Keratinocyte (primary cell): ENCODE measurements at regions not wholly inside any gene's neighbourhood (a gene's known extent, or its start where the extent isn't known, plus 50 kb on each side); places are given as distances from the start of the nearest gene placed in this dataset.

Source experiments
- DNase-seq: peaks from one replicate; pipeline ENCODE4 v3.0.0-alpha.2; 2011; ENCODE audit warnings: low read depth, missing footprints, low spot score
- FAIRE-seq: peaks from 2 replicates; lab custom pipeline; 2011; peaks lifted over from hg19 to GRCh38; lab: Jason Lieb, UNC
- H2AFZ ChIP-seq: 2 replicates; pipeline ENCODE4 v1.6.0; 2012; ENCODE audit warnings: low read length, control low read depth, inconsistent platforms; ENCODE audit not compliant: control insufficient read depth
- H3K27ac ChIP-seq: 2 replicates; pipeline ENCODE4 v1.5.1; 2011; ENCODE audit warnings: low read length; ENCODE audit not compliant: control insufficient read depth, insufficient read depth
- H3K27me3 ChIP-seq: 3 replicates; pipeline ENCODE4 v1.6.0; 2011; ENCODE audit warnings: low read length; ENCODE audit not compliant: control insufficient read depth, insufficient read depth; ENCODE audit errors: extremely low read depth
- H3K36me3 ChIP-seq, 2 experiments: 2 replicates in 1 of 2; 3 replicates in 1 of 2; pipeline ENCODE4 v1.5.1; 2011; ENCODE audit warnings: low read length in 2 of 2, mild to moderate bottlenecking in 1 of 2; ENCODE audit not compliant: control insufficient read depth in 2 of 2, insufficient read depth in 2 of 2; ENCODE audit errors: extremely low read depth in 1 of 2
- H3K4me1 ChIP-seq: 3 replicates; pipeline ENCODE4 v1.5.1; 2011; ENCODE audit warnings: low read length; ENCODE audit not compliant: control insufficient read depth, insufficient read depth; ENCODE audit errors: extremely low read depth
- H3K4me2 ChIP-seq: 3 replicates; pipeline ENCODE4 v1.6.0; 2011; ENCODE audit warnings: low read depth, low read length; ENCODE audit not compliant: control insufficient read depth, insufficient read depth; ENCODE audit errors: extremely low read depth
- H3K4me3 ChIP-seq, 3 experiments: fragments of 200-600 bp in 1 of 3; sonication (generic) in 1 of 3; 2 replicates in 2 of 3; 3 replicates in 1 of 3; pipeline ENCODE4 v1.5.1; 2011 to 2016; ENCODE audit warnings: low read length in 3 of 3, mild to moderate bottlenecking in 3 of 3, control low read depth in 2 of 3, inconsistent platforms in 1 of 3, low read depth in 1 of 3, mixed read lengths in 1 of 3, mixed run types in 1 of 3, moderate library complexity in 1 of 3; ENCODE audit not compliant: control insufficient read depth in 2 of 3, insufficient read depth in 2 of 3; ENCODE audit errors: extremely low read depth in 1 of 3
- H3K79me2 ChIP-seq: 2 replicates; pipeline ENCODE4 v1.6.0; 2012; ENCODE audit warnings: low read length; ENCODE audit not compliant: control insufficient read depth, insufficient read depth
- H3K9ac ChIP-seq: 3 replicates; pipeline ENCODE4 v1.6.0; 2011; ENCODE audit warnings: low read length; ENCODE audit not compliant: control insufficient read depth, insufficient read depth; ENCODE audit errors: extremely low read depth
- H3K9me1 ChIP-seq: 3 replicates; pipeline ENCODE4 v1.6.0; 2011; ENCODE audit warnings: low read length; ENCODE audit not compliant: control insufficient read depth, insufficient read depth; ENCODE audit errors: extremely low read depth
- H3K9me3 ChIP-seq: 2 replicates; pipeline ENCODE4 v1.5.1; 2012; ENCODE audit warnings: low read depth, low read length; ENCODE audit not compliant: control insufficient read depth
- H4K20me1 ChIP-seq: 3 replicates; pipeline ENCODE4 v1.6.0; 2011; ENCODE audit warnings: low read length; ENCODE audit not compliant: control insufficient read depth, insufficient read depth; ENCODE audit errors: extremely low read depth
- CTCF ChIP-seq, 3 experiments: IDR thresholded peaks in 1 of 3; conservative IDR thresholded peaks in 1 of 3; optimal IDR thresholded peaks in 1 of 3; 2 replicates in 2 of 3; 3 replicates in 1 of 3; pipeline versions ENCODE3 to v1.5.1; 2011; ENCODE audit warnings: low read length in 3 of 3, mild to moderate bottlenecking in 3 of 3, moderate library complexity in 2 of 3, control low read depth in 1 of 3, inconsistent platforms in 1 of 3; ENCODE audit not compliant: insufficient read depth in 2 of 3; ENCODE audit errors: extremely low read depth in 1 of 3
- EZH2 ChIP-seq: IDR thresholded peaks from one replicate; pipeline ENCODE4 v1.6.1; 2012; ENCODE audit warnings: inconsistent platforms, mild to moderate bottlenecking, low read length, moderate library complexity
- dilution Hi-C: fragments of 300-500 bp; cut with MboI; formaldehyde crosslinking; loops from one replicate; pipeline ENCODE4 v1.7.0; 2020; ENCODE audit warnings: low sequenced_read_pairs; ENCODE audit not compliant: extremely low pct_ligation_motif_present

- DNase-seq = no peak
- H3K27ac ChIP-seq = no peak overlapping the region
- no peaks in the 10 kb centered on the region for H3K9me1 ChIP-seq
- no peaks in the 10 kb centered on the region for H3K27me3 ChIP-seq
- no peak overlapping the region for H3K4me3 ChIP-seq
- H3K36me3 ChIP-seq = no peaks in the 10 kb centered on the region
- no peak overlapping the region for H3K4me2 ChIP-seq
- no peaks in the 10 kb centered on the region for H3K9me3 ChIP-seq
- no peak for TF ChIP-seq EZH2
- no peak for TF ChIP-seq CTCF (optimal IDR thresholded peaks at IDR 0.05 in 1 of 3, IDR thresholded peaks at IDR 0.05 in 1 of 3, conservative IDR thresholded peaks at IDR 0.05 in 1 of 3; ENCODE audit: extremely low read depth in 1 of 3, insufficient read depth in 2 of 3, low read length in 3 of 3)
- H4K20me1 ChIP-seq = no peaks in the 10 kb centered on the region
- dilution Hi-C loops = no loop called here
- H3K79me2 ChIP-seq = no peaks in the 10 kb centered on the region
- no peak overlapping the region for H2AFZ ChIP-seq
- no peaks in the 10 kb centered on the region for H3K4me1 ChIP-seq
- FAIRE-seq = no peak
- no peak overlapping the region for H3K9ac ChIP-seq
Measured at GRCh38 chr2:180508458-180508857, 471.9 kb upstream of the UBE2E3 start.

DNA sequence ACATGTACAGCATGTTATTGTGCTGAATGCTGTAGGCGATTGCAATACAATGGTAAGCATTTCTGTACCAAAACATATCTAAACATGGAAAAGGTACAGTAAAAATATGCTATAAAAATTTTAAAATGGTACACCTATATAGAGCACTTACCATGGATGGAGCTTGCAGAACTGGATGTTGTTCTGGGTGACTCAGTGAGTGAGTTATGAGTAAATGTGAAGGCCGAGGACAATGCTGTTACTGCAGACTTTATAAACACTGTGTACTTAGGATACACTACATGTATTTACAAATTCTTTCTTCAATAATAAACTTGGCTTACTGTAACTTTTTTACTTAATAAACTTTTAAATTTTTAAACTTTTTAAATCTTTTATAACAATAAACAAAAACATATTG, 473.4 kb upstream of the UBE2E3 start:
- Histone ChIP-seq H3K9ac (no peak overlapping the region), H3K9me3 (no peaks in the 10 kb centered on the region), H3K4me2 (no peak overlapping the region), H3K79me2 (no peaks in the 10 kb centered on the region), H3K27me3 (no peaks in the 10 kb centered on the region), H3K9me1 (no peaks in the 10 kb centered on the region), H3K36me3 (no peaks in the 10 kb centered on the region), H4K20me1 (no peaks in the 10 kb centered on the region), H3K4me1 (no peaks in the 10 kb centered on the region), H2AFZ (no peak overlapping the region), H3K4me3 (no peak overlapping the region), H3K27ac (no peak overlapping the region)
- TF ChIP-seq CTCF (optimal IDR thresholded peaks at IDR 0.05 in 1 of 3, IDR thresholded peaks at IDR 0.05 in 1 of 3, conservative IDR thresholded peaks at IDR 0.05 in 1 of 3; ENCODE audit: extremely low read depth in 1 of 3, insufficient read depth in 2 of 3, low read length in 3 of 3) (no peak), EZH2 (no peak)
- dilution Hi-C loops = no loop called here
- no peak for DNase-seq
- FAIRE-seq = no peak
